KMS-11 (cell line): ENCODE measurements at regions not wholly inside any gene's neighbourhood (a gene's known extent, or its start where the extent isn't known, plus 50 kb on each side); places are given as distances from the start of the nearest gene placed in this dataset.
"Not testable (repeated sequence)": the region's sequence is repeated elsewhere in the genome, so short reads cannot be mapped to it uniquely, and the experiment has no call there.

Source experiments
- H2AFZ ChIP-seq: fragments of 200-600 bp; sonication (generic); 2 replicates; pipeline ENCODE4 v1.6.1; 2016; ENCODE audit warnings: antibody characterized with exemption, mixed run types, low read depth
- H3K27ac ChIP-seq: fragments of 200-600 bp; sonication (generic); 2 replicates; pipeline ENCODE4 v1.6.1; 2016; ENCODE audit warnings: mild to moderate bottlenecking, mixed run types
- H3K27me3 ChIP-seq: fragments of 200-600 bp; sonication (generic); 2 replicates; pipeline ENCODE4 v1.6.1; 2017; ENCODE audit warnings: mild to moderate bottlenecking, low read depth, mixed run types, moderate library complexity; ENCODE audit not compliant: insufficient read depth
- H3K36me3 ChIP-seq: fragments of 200-600 bp; sonication (generic); 2 replicates; pipeline ENCODE4 v1.6.1; 2017; ENCODE audit warnings: mild to moderate bottlenecking, mixed run types; ENCODE audit not compliant: insufficient read depth
- H3K4me1 ChIP-seq: fragments of 200-600 bp; sonication (generic); 2 replicates; pipeline ENCODE4 v1.6.1; 2016; ENCODE audit warnings: mild to moderate bottlenecking, low read depth, mixed run types; ENCODE audit not compliant: poor library complexity, severe bottlenecking
- H3K4me2 ChIP-seq: fragments of 200-600 bp; sonication (generic); 2 replicates; pipeline ENCODE4 v1.7.0; 2016; ENCODE audit warnings: mild to moderate bottlenecking, mixed run types
- H3K4me3 ChIP-seq: fragments of 200-600 bp; sonication (generic); IDR thresholded peaks from 2 replicates; pipeline ENCODE4 v1.6.1; 2017; ENCODE audit warnings: low read depth, low read length, mixed read lengths; ENCODE audit not compliant: insufficient read depth
- H3K79me2 ChIP-seq: fragments of 200-600 bp; sonication (generic); 2 replicates; pipeline ENCODE4 v1.6.1; 2016; ENCODE audit warnings: low read depth, mixed run types; ENCODE audit not compliant: insufficient read depth
- H3K9ac ChIP-seq: fragments of 200-600 bp; sonication (generic); 2 replicates; pipeline ENCODE4 v1.6.1; 2016; ENCODE audit warnings: mild to moderate bottlenecking, mixed run types
- H4K20me1 ChIP-seq: fragments of 200-600 bp; sonication (generic); 2 replicates; pipeline ENCODE4 v1.6.1; 2016; ENCODE audit warnings: mild to moderate bottlenecking, mixed run types; ENCODE audit not compliant: insufficient read depth
- CTCF ChIP-seq: fragments of 200-600 bp; sonication (generic); conservative IDR thresholded peaks from 2 replicates; pipeline ENCODE4 v1.6.1; 2017; ENCODE audit warnings: low read depth, mild to moderate bottlenecking, antibody characterized with exemption, low read length, moderate library complexity, mixed read lengths

- TF ChIP-seq CTCF: no peak
- H3K9ac ChIP-seq: no peak overlapping the region
- no peak overlapping the region for H2AFZ ChIP-seq
- peaks cover 4% of the 10 kb centered on the region for H3K4me1 ChIP-seq
- no peak overlapping the region for H3K4me2 ChIP-seq
- no peaks in the 10 kb centered on the region for H3K79me2 ChIP-seq
- H3K27me3 ChIP-seq: no peaks in the 10 kb centered on the region
- H3K36me3 ChIP-seq: no peaks in the 10 kb centered on the region
- H3K27ac ChIP-seq: no peak overlapping the region
- no peaks in the 10 kb centered on the region for H4K20me1 ChIP-seq
- H3K4me3 ChIP-seq: no peak overlapping the region
Measured at GRCh38 chr5:145014109-145014508, 821.0 kb downstream of the PRELID2 start.

DNA sequence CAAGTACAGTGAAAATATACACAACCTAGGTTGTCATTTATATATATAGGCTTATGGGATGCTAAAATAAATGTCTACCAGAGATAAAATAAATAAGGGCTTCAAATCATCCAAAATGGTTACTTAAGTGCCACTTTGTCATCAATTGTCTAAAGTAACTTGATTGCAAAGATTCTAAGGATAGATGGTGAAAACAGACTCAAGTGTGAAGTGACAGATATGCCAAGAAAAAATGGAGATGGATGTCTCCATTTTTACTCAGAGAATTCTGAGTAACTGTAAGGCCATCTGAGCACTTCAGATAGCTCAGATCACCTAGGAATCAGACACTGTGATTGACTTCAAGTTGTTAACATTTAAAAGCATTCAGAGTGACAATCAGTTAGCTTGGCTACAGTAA is 824.3 kb downstream of the PRELID2 start:
- Histone ChIP-seq H3K79me2 (no peaks in the 10 kb centered on the region), H3K4me2 (no peak overlapping the region), H4K20me1 (no peaks in the 10 kb centered on the region), H3K27ac (no peak overlapping the region), H3K4me1 (peaks cover 4% of the 10 kb centered on the region), H3K9ac (no peak overlapping the region), H3K36me3 (no peaks in the 10 kb centered on the region), H3K4me3 (no peak overlapping the region), H3K27me3 (no peaks in the 10 kb centered on the region), H2AFZ (no peak overlapping the region)
- TF ChIP-seq CTCF: no peak

DNA sequence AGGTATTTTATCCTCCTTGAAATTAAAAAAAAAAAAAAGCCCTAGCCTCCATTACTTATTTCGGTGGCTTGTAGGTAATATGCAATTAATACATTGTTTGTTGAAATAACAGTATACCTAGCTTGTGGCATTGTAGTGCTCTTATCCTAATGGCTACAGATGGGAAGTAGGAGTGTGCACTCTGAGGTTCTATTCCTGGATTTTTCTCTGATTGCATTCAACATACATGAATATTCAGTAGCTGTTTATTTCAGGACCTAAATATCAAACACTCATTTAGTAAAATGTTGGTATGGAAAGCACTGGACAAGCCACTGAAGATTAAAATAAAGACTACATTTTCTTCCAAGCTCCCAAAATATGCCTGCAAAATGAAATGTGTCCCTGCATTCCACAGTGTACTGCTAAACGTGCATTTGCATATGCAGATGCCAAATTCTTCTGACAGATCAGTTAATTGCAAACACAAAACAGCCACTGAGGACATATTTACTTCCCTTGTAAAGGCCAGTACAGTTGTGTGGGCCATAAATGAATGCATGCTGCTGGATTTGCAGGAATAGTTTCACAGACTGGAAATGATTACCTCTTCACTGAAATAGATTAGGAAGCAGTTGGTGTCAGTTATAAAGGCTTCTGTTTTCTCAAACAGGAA is 826.1 kb downstream of the PRELID2 start:
- H4K20me1 ChIP-seq: no peaks in the 10 kb centered on the region
- no peak overlapping the region for H3K4me2 ChIP-seq
- H3K9ac ChIP-seq: no peak overlapping the region
- H3K27ac ChIP-seq: no peak overlapping the region
- TF ChIP-seq CTCF: no peak
- H2AFZ ChIP-seq: no peak overlapping the region
- no peaks in the 10 kb centered on the region for H3K36me3 ChIP-seq
- no peaks in the 10 kb centered on the region for H3K27me3 ChIP-seq
- H3K4me1 ChIP-seq: no peaks in the 10 kb centered on the region
- H3K4me3 ChIP-seq: no peak overlapping the region
- H3K79me2 ChIP-seq: no peaks in the 10 kb centered on the region

GRCh38 chr5:144994356-144994755 is 823.7 kb downstream of the KCTD16 start:
- not testable (repeated sequence) for H3K4me2 ChIP-seq, H3K4me3 ChIP-seq, H3K9ac ChIP-seq, H4K20me1 ChIP-seq, H3K27me3 ChIP-seq, H3K79me2 ChIP-seq, H3K4me1 ChIP-seq, H3K27ac ChIP-seq, H3K36me3 ChIP-seq, H2AFZ ChIP-seq

- no peaks in the 10 kb centered on the region for H4K20me1 ChIP-seq
- no peaks in the 10 kb centered on the region for H3K79me2 ChIP-seq
- H3K27me3 ChIP-seq: no peaks in the 10 kb centered on the region
- H3K9ac ChIP-seq: no peak overlapping the region
- no peak for TF ChIP-seq CTCF
- no peaks in the 10 kb centered on the region for H3K36me3 ChIP-seq
- no peak overlapping the region for H3K4me3 ChIP-seq
- H3K4me2 ChIP-seq: no peak overlapping the region
- no peaks in the 10 kb centered on the region for H3K4me1 ChIP-seq
- no peak overlapping the region for H3K27ac ChIP-seq
- H2AFZ ChIP-seq: no peak overlapping the region
Measured at GRCh38 chr5:144983101-144983500, 812.4 kb downstream of the KCTD16 start.
